Activated T-helper 2 cell treated with anti-CD3 and anti-CD28 coated beads, Interferon-gamma antibody, Interleukin-2, Interleukin-4, amounts not matched to agents 10 μg/mL and 5 μg/mL and 100 μg/mL, durations not matched to agents 14 hours and 24 hours and 36 hours (primary cell): ENCODE measurements at regions not wholly inside any gene's neighbourhood (a gene's known extent, or its start where the extent isn't known, plus 50 kb on each side); places are given as distances from the start of the nearest gene placed in this dataset.
A peak's percentile ranks its signal among the peaks of the same experiment; 100 is the strongest.
"Not testable (repeated sequence)": the region's sequence is repeated elsewhere in the genome, so short reads cannot be mapped to it uniquely, and the experiment has no call there.

ENCODE experiments used
- DNase-seq: peaks from one replicate; pipeline ENCODE4 v3.0.0; 2021; ENCODE audit warnings: low spot score
- H3K27ac Mint-ChIP-seq: one replicate; pipeline ENCODE4 v1.8.0; 2021; ENCODE audit warnings: mixed read lengths
- H3K27me3 Mint-ChIP-seq: one replicate; pipeline ENCODE4 v1.8.0; 2021; ENCODE audit warnings: low read depth, mixed read lengths
- H3K36me3 Mint-ChIP-seq: one replicate; pipeline ENCODE4 v1.8.0; 2021; ENCODE audit warnings: low read depth, mixed read lengths
- H3K4me1 Mint-ChIP-seq: one replicate; pipeline ENCODE4 v1.8.0; 2021; ENCODE audit warnings: low read depth, mixed read lengths
- H3K4me3 Mint-ChIP-seq: one replicate; pipeline ENCODE4 v1.8.0; 2021; ENCODE audit warnings: low read depth, mild to moderate bottlenecking, moderate library complexity, mixed read lengths
- H3K9me3 Mint-ChIP-seq: one replicate; pipeline ENCODE4 v1.8.0; 2021; ENCODE audit warnings: mixed read lengths
- intact Hi-C: fragments of 100-400 bp; cut with micrococcal nuclease; formaldehyde crosslinking; loops from one replicate; pipeline ENCODE4 v1.15.1; 2023

- Mint-ChIP-seq H3K27me3 (no peaks in the 10 kb centered on the region), H3K4me1 (no peaks in the 10 kb centered on the region), H3K4me3 (no peak overlapping the region), H3K36me3 (no peaks in the 10 kb centered on the region), H3K9me3 (no peaks in the 10 kb centered on the region), H3K27ac (no peak overlapping the region)
- DNase-seq, result no peak
- intact Hi-C loops, result no loop called here
Measured at GRCh38 chr2:131753640-131754561, 226.2 kb downstream of the CCDC74A start.

- Mint-ChIP-seq H3K4me1 (no peaks in the 10 kb centered on the region), H3K36me3 (no peaks in the 10 kb centered on the region), H3K4me3 (no peak overlapping the region), H3K9me3 (no peaks in the 10 kb centered on the region), H3K27ac (no peak overlapping the region), H3K27me3 (no peaks in the 10 kb centered on the region)
- intact Hi-C loops, result no loop called here
- no peak for DNase-seq
Measured at GRCh38 chr2:131754929-131755720, 227.4 kb downstream of the CCDC74A start.

- no peak overlapping the region for H3K4me3 Mint-ChIP-seq
- H3K9me3 Mint-ChIP-seq, result no peaks in the 10 kb centered on the region
- no peaks in the 10 kb centered on the region for H3K27me3 Mint-ChIP-seq
- no peaks in the 10 kb centered on the region for H3K4me1 Mint-ChIP-seq
- no peak for DNase-seq
- no peaks in the 10 kb centered on the region for H3K36me3 Mint-ChIP-seq
- H3K27ac Mint-ChIP-seq, result no peak overlapping the region
- intact Hi-C loops, result no loop called here
Measured at GRCh38 chr2:131756141-131756907, 228.6 kb downstream of the CCDC74A start.

- H3K36me3 Mint-ChIP-seq, H3K4me1 Mint-ChIP-seq, H3K4me3 Mint-ChIP-seq, H3K27me3 Mint-ChIP-seq, H3K27ac Mint-ChIP-seq, intact Hi-C loops, H3K9me3 Mint-ChIP-seq, DNase-seq: not testable (repeated sequence)
Measured at GRCh38 chr2:131758941-131759340, 231.3 kb downstream of the CCDC74A start.

- H3K27me3 Mint-ChIP-seq, intact Hi-C loops, H3K27ac Mint-ChIP-seq, H3K9me3 Mint-ChIP-seq, H3K4me1 Mint-ChIP-seq, H3K36me3 Mint-ChIP-seq, H3K4me3 Mint-ChIP-seq, DNase-seq: not testable (repeated sequence)
Measured at GRCh38 chr2:131774955-131775555, 247.4 kb downstream of the CCDC74A start.

GRCh38 chr2:131775903-131776506, 248.3 kb downstream of the CCDC74A start:
- DNase-seq, H3K9me3 Mint-ChIP-seq, H3K27me3 Mint-ChIP-seq, intact Hi-C loops, H3K4me3 Mint-ChIP-seq, H3K4me1 Mint-ChIP-seq, H3K36me3 Mint-ChIP-seq, H3K27ac Mint-ChIP-seq: not testable (repeated sequence)

- H3K36me3 Mint-ChIP-seq, intact Hi-C loops: not testable (repeated sequence)
Measured at GRCh38 chr2:131780446-131780845, 252.8 kb downstream of the CCDC74A start.

GRCh38 chr2:131801210-131801744, 273.6 kb downstream of the CCDC74A start:
- H3K9me3 Mint-ChIP-seq, result no peaks in the 10 kb centered on the region
- no peak overlapping the region for H3K27ac Mint-ChIP-seq
- peaks cover 3% of the 10 kb centered on the region for H3K4me1 Mint-ChIP-seq
- peaks cover 10% of the 10 kb centered on the region for H3K27me3 Mint-ChIP-seq
- H3K4me3 Mint-ChIP-seq, result no peak overlapping the region
- intact Hi-C loops, result no loop called here
- no peaks in the 10 kb centered on the region for H3K36me3 Mint-ChIP-seq
- no peak for DNase-seq

More at GRCh38 chr2:131780446-131780845, 252.8 kb downstream of the CCDC74A start:
- not testable (repeated sequence) for H3K4me1 Mint-ChIP-seq, H3K9me3 Mint-ChIP-seq, H3K27me3 Mint-ChIP-seq, DNase-seq, H3K27ac Mint-ChIP-seq, H3K4me3 Mint-ChIP-seq

GRCh38 chr2:131801745-131802350, 274.2 kb downstream of the CCDC74A start:
- peaks cover 10% of the 10 kb centered on the region for H3K27me3 Mint-ChIP-seq
- H3K4me1 Mint-ChIP-seq, result not testable (repeated sequence)
- DNase-seq, result peak; percentile 65

GRCh38 chr2:131802351-131802836, 274.7 kb downstream of the CCDC74A start:
- Mint-ChIP-seq H3K4me3 (peak overlapping the region; percentile 39), H3K27me3 (peaks cover 10% of the 10 kb centered on the region)
- not testable (repeated sequence) for H3K36me3 Mint-ChIP-seq, H3K27ac Mint-ChIP-seq, H3K9me3 Mint-ChIP-seq, H3K4me1 Mint-ChIP-seq, DNase-seq
- intact Hi-C loops, result loop anchor here (2.0 kb wide), 1 partner anchor 648 kb away; no protein-coding TSS in a partner anchor

More at GRCh38 chr2:131801745-131802350, 274.2 kb downstream of the CCDC74A start:
- H3K27ac Mint-ChIP-seq, H3K9me3 Mint-ChIP-seq, H3K36me3 Mint-ChIP-seq: not testable (repeated sequence)
- intact Hi-C loops, result loop anchor here (2.0 kb wide), 1 partner anchor 647 kb away; no protein-coding TSS in a partner anchor
- peak overlapping the region; percentile 39 for H3K4me3 Mint-ChIP-seq

GRCh38 chr2:131803237-131803636, 275.5 kb downstream of the CCDC74A start:
- intact Hi-C loops, result loop anchor here (2.0 kb wide), 1 partner anchor 648 kb away; no protein-coding TSS in a partner anchor
- not testable (repeated sequence) for DNase-seq, H3K4me1 Mint-ChIP-seq, H3K9me3 Mint-ChIP-seq, H3K36me3 Mint-ChIP-seq, H3K4me3 Mint-ChIP-seq, H3K27ac Mint-ChIP-seq
- peaks cover 12% of the 10 kb centered on the region for H3K27me3 Mint-ChIP-seq
